Calu3 (cell line): ENCODE measurements at regions not wholly inside any gene's neighbourhood (a gene's known extent, or its start where the extent isn't known, plus 50 kb on each side); places are given as distances from the start of the nearest gene placed in this dataset.
A peak's percentile ranks its signal among the peaks of the same experiment; 100 is the strongest.

Experiments
- BruUV-seq: library from RNA; stranded (reverse); fragments of 400-500 nt; replicated peaks from 2 replicates; lab custom pipeline; 2021; lab: Mats Ljungman, UMichigan
- CTCF ChIA-PET: fragments of 300-600 bp; sonication (Branson Sonifier 250); formaldehyde crosslinking; loops from one replicate; lab custom pipeline; 2022; ENCODE audit warnings: antibody characterized with exemption; lab: Charles Lee
- DNase-seq: peaks from one replicate; pipeline ENCODE4 v3.0.0; 2022
- H3K27ac Mint-ChIP-seq: one replicate; pipeline ENCODE4 v1.8.0; 2022; ENCODE audit warnings: mixed read lengths; ENCODE audit not compliant: unreplicated experiment
- H3K27me3 Mint-ChIP-seq: one replicate; pipeline ENCODE4 v1.8.0; 2022; ENCODE audit warnings: mixed read lengths; ENCODE audit not compliant: unreplicated experiment
- H3K36me3 Mint-ChIP-seq: one replicate; pipeline ENCODE4 v1.8.0; 2022; ENCODE audit warnings: mild to moderate bottlenecking, moderate library complexity, mixed read lengths; ENCODE audit not compliant: insufficient read depth, unreplicated experiment
- H3K4me1 Mint-ChIP-seq: one replicate; pipeline ENCODE4 v1.8.0; 2022; ENCODE audit warnings: mild to moderate bottlenecking, low read depth, mixed read lengths; ENCODE audit not compliant: unreplicated experiment
- H3K4me3 Mint-ChIP-seq: one replicate; pipeline ENCODE4 v1.8.0; 2022; ENCODE audit warnings: mild to moderate bottlenecking, low read depth, moderate library complexity, mixed read lengths; ENCODE audit not compliant: unreplicated experiment
- H3K9me3 Mint-ChIP-seq: one replicate; pipeline ENCODE4 v1.8.0; 2022; ENCODE audit warnings: low read depth, mixed read lengths; ENCODE audit not compliant: unreplicated experiment
- CTCF ChIP-seq: fragments of 200-600 bp; IDR thresholded peaks from one replicate; pipeline ENCODE4 v1.8.0; 2022; ENCODE audit warnings: antibody characterized with exemption; ENCODE audit not compliant: unreplicated experiment
- intact Hi-C: fragments of 100-400 bp; cut with micrococcal nuclease; formaldehyde crosslinking; loops from one replicate; pipeline ENCODE4 v1.10.0; 2022; ENCODE audit not compliant: unreplicated experiment

- Mint-ChIP-seq H3K4me1 (no peaks in the 10 kb centered on the region), H3K4me3 (no peak overlapping the region), H3K27me3 (peaks cover 13% of the 10 kb centered on the region), H3K9me3 (no peaks in the 10 kb centered on the region), H3K36me3 (peaks cover 6% of the 10 kb centered on the region), H3K27ac (no peak overlapping the region)
- intact Hi-C loops: loop anchor here (5.0 kb wide), 1 partner anchor 1339 kb away; no protein-coding TSS in a partner anchor
- CTCF ChIA-PET: no interaction called here
- no TSS peak for BruUV-seq
- DNase-seq: no peak
- no peak for TF ChIP-seq CTCF
These were observed 66.0 kb downstream of the KLF4 start for GRCh38 chr9:107423540-107423939.

- Mint-ChIP-seq H3K27me3 (peaks cover 13% of the 10 kb centered on the region), H3K4me1 (no peaks in the 10 kb centered on the region), H3K4me3 (no peak overlapping the region), H3K9me3 (no peaks in the 10 kb centered on the region), H3K27ac (no peak overlapping the region), H3K36me3 (peaks cover 6% of the 10 kb centered on the region)
- CTCF ChIA-PET: interaction anchor here (0.6 to 1.4 kb wide), 4 partner anchors 43 to 1143 kb away, joined by 3 to 5 read pairs (median 4); no protein-coding TSS in a partner anchor
- no TSS peak for BruUV-seq
- peak; percentile 73 for DNase-seq
- TF ChIP-seq CTCF: peak; percentile 28
- intact Hi-C loops: loop anchor here (5.0 kb wide), 1 partner anchor 1340 kb away; no protein-coding TSS in a partner anchor
These were observed 67.1 kb downstream of the KLF4 start for GRCh38 chr9:107422189-107423185.

GRCh38 chr9:107410420-107410819 lies 79.1 kb downstream of the KLF4 start:
- intact Hi-C loops: no loop called here
- H3K27me3 Mint-ChIP-seq: no peaks in the 10 kb centered on the region
- peaks cover 2% of the 10 kb centered on the region for H3K9me3 Mint-ChIP-seq
- DNase-seq: no peak
- no peak overlapping the region for H3K27ac Mint-ChIP-seq
- no peaks in the 10 kb centered on the region for H3K4me1 Mint-ChIP-seq
- no TSS peak for BruUV-seq
- H3K36me3 Mint-ChIP-seq: no peaks in the 10 kb centered on the region
- no peak overlapping the region for H3K4me3 Mint-ChIP-seq
- TF ChIP-seq CTCF: no peak
- CTCF ChIA-PET: no interaction called here

GRCh38 chr9:107409581-107410389 lies 79.8 kb downstream of the KLF4 start:
- Mint-ChIP-seq H3K9me3 (peaks cover 2% of the 10 kb centered on the region), H3K27me3 (no peaks in the 10 kb centered on the region), H3K27ac (no peak overlapping the region), H3K4me3 (no peak overlapping the region), H3K36me3 (no peaks in the 10 kb centered on the region), H3K4me1 (no peaks in the 10 kb centered on the region)
- no peak for TF ChIP-seq CTCF
- intact Hi-C loops: no loop called here
- no TSS peak for BruUV-seq
- no peak for DNase-seq
- CTCF ChIA-PET: no interaction called here
